HEK293 (cell line): ENCODE measurements at regions not wholly inside any gene's neighbourhood (a gene's known extent, or its start where the extent isn't known, plus 50 kb on each side); places are given as distances from the start of the nearest gene placed in this dataset.

ENCODE experiments used
- CTCF ChIA-PET: fragments of 350-600 bp; formaldehyde crosslinking; extraction: SDS; loops from one replicate; lab custom pipeline; 2021; ENCODE audit warnings: antibody characterized with exemption; lab: Yijun Ruan, JAX
- POLR2A ChIA-PET: fragments of 300-600 bp; formaldehyde crosslinking; extraction: SDS; loops from one replicate; lab custom pipeline; 2020; ENCODE audit warnings: antibody characterized with exemption, inconsistent platforms; lab: Yijun Ruan, JAX
- H3K27ac ChIP-seq: fragments of 200-500 bp; sonication (Bioruptor generic); 2 replicates; pipeline ENCODE4 v1.5.1; 2014; ENCODE audit warnings: low read depth, low read length, control low read depth, inconsistent platforms; ENCODE audit errors: extremely low read depth
- H3K36me3 ChIP-seq, 2 experiments: fragments of 200-500 bp in 1 of 2; sonication (Bioruptor generic) in 1 of 2; 1 replicate in 1 of 2; 2 replicates in 1 of 2; pipeline ENCODE4 v1.5.1; 2014 to 2017; ENCODE audit warnings: inconsistent platforms in 2 of 2, low read length in 2 of 2; ENCODE audit not compliant: control insufficient read depth in 2 of 2, insufficient read depth in 1 of 2
- H3K4me1 ChIP-seq: fragments of 200-500 bp; sonication (Bioruptor generic); 2 replicates; pipeline ENCODE4 v1.5.1; 2014; ENCODE audit warnings: mild to moderate bottlenecking, low read length, inconsistent platforms; ENCODE audit not compliant: control insufficient read depth, insufficient read depth
- H3K4me3 ChIP-seq: 2 replicates; pipeline ENCODE4 v1.5.1; 2011; ENCODE audit warnings: low read depth, mild to moderate bottlenecking, control low read depth, low read length, moderate library complexity
- H3K9me3 ChIP-seq: fragments of 200-500 bp; sonication (Bioruptor generic); 2 replicates; pipeline ENCODE4 v1.5.1; 2014; ENCODE audit warnings: low read depth, low read length, inconsistent platforms; ENCODE audit not compliant: control insufficient read depth, insufficient read depth
- CTCF ChIP-seq: fragments of 450-650 bp; formaldehyde crosslinking; IDR thresholded peaks from 2 replicates; pipeline ENCODE4 v1.5.1; 2016; ENCODE audit warnings: missing biosample characterization, missing genetic modification characterization
- HOXA7 ChIP-seq: sonication (generic); formaldehyde crosslinking; IDR thresholded peaks from 2 replicates; pipeline ENCODE4 v1.8.1; 2022; ENCODE audit warnings: missing genetic modification reagents, borderline replicate concordance
- HOXC10 ChIP-seq: sonication (generic); formaldehyde crosslinking; IDR thresholded peaks from 2 replicates; pipeline ENCODE4 v1.8.1; 2023; ENCODE audit warnings: mild to moderate bottlenecking, missing genetic modification reagents
- KLF8 ChIP-seq: fragments of 450-650 bp; formaldehyde crosslinking; IDR thresholded peaks from 2 replicates; pipeline ENCODE4 v1.5.1; 2016; ENCODE audit warnings: missing biosample characterization, missing genetic modification characterization
- PRDM2 ChIP-seq: fragments of 450-650 bp; formaldehyde crosslinking; IDR thresholded peaks from 2 replicates; pipeline ENCODE4 v1.5.1; 2016; ENCODE audit warnings: missing biosample characterization, missing genetic modification characterization, borderline replicate concordance
- TCF7L2 ChIP-seq: IDR thresholded peaks from 2 replicates; pipeline ENCODE4 v1.6.1; 2011; ENCODE audit warnings: low read depth, mild to moderate bottlenecking, inconsistent platforms, low read length, moderate library complexity, borderline replicate concordance
- TRIM28 ChIP-seq: IDR thresholded peaks from 2 replicates; pipeline ENCODE4 v1.6.1; 2011; ENCODE audit warnings: low read length, control low read depth, borderline replicate concordance
- ZBTB49 ChIP-seq: fragments of 450-650 bp; formaldehyde crosslinking; IDR thresholded peaks from 2 replicates; pipeline ENCODE4 v1.5.1; 2016; ENCODE audit warnings: missing biosample characterization, missing genetic modification characterization, low read depth
- ZNF157 ChIP-seq: fragments of 450-650 bp; formaldehyde crosslinking; IDR thresholded peaks from 2 replicates; pipeline ENCODE4 v1.5.1; 2016; ENCODE audit warnings: missing biosample characterization, missing genetic modification characterization
- ZNF18 ChIP-seq: fragments of 450-650 bp; formaldehyde crosslinking; IDR thresholded peaks from 2 replicates; pipeline ENCODE4 v1.5.1; 2016; ENCODE audit warnings: missing biosample characterization, missing genetic modification characterization
- ZNF354C ChIP-seq: fragments of 450-650 bp; formaldehyde crosslinking; IDR thresholded peaks from 2 replicates; pipeline ENCODE4 v1.5.1; 2016; ENCODE audit warnings: missing biosample characterization, missing genetic modification characterization, low read depth, borderline replicate concordance
- ZNF366 ChIP-seq: fragments of 450-650 bp; formaldehyde crosslinking; conservative IDR thresholded peaks from 2 replicates; pipeline ENCODE4 v1.5.1; 2016; ENCODE audit warnings: missing biosample characterization, missing genetic modification characterization
- ZNF433 ChIP-seq: fragments of 450-650 bp; formaldehyde crosslinking; IDR thresholded peaks from 2 replicates; pipeline ENCODE4 v1.5.1; 2016; ENCODE audit warnings: missing biosample characterization, missing genetic modification characterization, low read depth
- ZNF514 ChIP-seq: fragments of 450-650 bp; formaldehyde crosslinking; IDR thresholded peaks from 2 replicates; pipeline ENCODE4 v1.5.1; 2016; ENCODE audit warnings: missing biosample characterization, missing genetic modification characterization
- ZNF529 ChIP-seq: fragments of 450-650 bp; formaldehyde crosslinking; IDR thresholded peaks from 2 replicates; pipeline ENCODE4 v1.5.1; 2017; ENCODE audit warnings: missing genetic modification characterization, missing biosample characterization; ENCODE audit not compliant: insufficient replicate concordance
- ZNF558 ChIP-seq: fragments of 450-650 bp; formaldehyde crosslinking; IDR thresholded peaks from 2 replicates; pipeline ENCODE4 v1.5.1; 2016; ENCODE audit warnings: missing biosample characterization, missing genetic modification characterization
- ZNF658 ChIP-seq: fragments of 450-650 bp; formaldehyde crosslinking; IDR thresholded peaks from 2 replicates; pipeline ENCODE4; 2016; ENCODE audit warnings: missing biosample characterization, missing genetic modification characterization
- ZNF704 ChIP-seq: fragments of 450-650 bp; formaldehyde crosslinking; IDR thresholded peaks from 2 replicates; pipeline ENCODE4 v1.5.1; 2016; ENCODE audit warnings: missing biosample characterization, missing genetic modification characterization
- ZNF747 ChIP-seq: fragments of 450-650 bp; formaldehyde crosslinking; IDR thresholded peaks from 2 replicates; pipeline ENCODE4 v1.5.1; 2016; ENCODE audit warnings: missing biosample characterization, missing genetic modification characterization
- ZSCAN30 ChIP-seq: fragments of 450-650 bp; IDR thresholded peaks from 2 replicates; pipeline ENCODE4 v1.5.1; 2018; ENCODE audit warnings: missing biosample characterization, mild to moderate bottlenecking, missing genetic modification characterization, moderate library complexity

- no peak overlapping the region for H3K4me3 ChIP-seq
- H3K4me1 ChIP-seq, result no peaks in the 10 kb centered on the region
- TF ChIP-seq ZNF558 (tag by site-specific recombination) (no peak), ZNF747 (tag by site-specific recombination) (no peak), ZNF366 (tag by site-specific recombination) (no peak), ZSCAN30 (tag by site-specific recombination) (no peak), ZNF658 (no peak), ZNF704 (tag by site-specific recombination) (no peak), ZNF529 (tag by site-specific recombination) (no peak), CTCF (no peak), HOXC10 (CRISPR knock-in tag) (no peak), TRIM28 (no peak), ZBTB49 (tag by site-specific recombination) (no peak), HOXA7 (CRISPR knock-in tag) (no peak), ZNF514 (tag by site-specific recombination) (no peak)
- no peaks in the 10 kb centered on the region for H3K9me3 ChIP-seq
- ChIA-PET CTCF (no interaction called here), POLR2A (no interaction called here)
- H3K36me3 ChIP-seq, result no peaks in the 10 kb centered on the region
- H3K27ac ChIP-seq, result no peak overlapping the region
Measured at GRCh38 chr12:79998554-79998953, 63.7 kb upstream of the PPP1R12A start.

GRCh38 chr12:79997096-79997791 is 62.3 kb upstream of the PPP1R12A start:
- H3K36me3 ChIP-seq, result no peaks in the 10 kb centered on the region
- no peaks in the 10 kb centered on the region for H3K4me1 ChIP-seq
- H3K9me3 ChIP-seq, result no peaks in the 10 kb centered on the region
- H3K27ac ChIP-seq, result no peak overlapping the region
- no peak overlapping the region for H3K4me3 ChIP-seq
- ChIA-PET POLR2A (no interaction called here), CTCF (no interaction called here)
- no peak for TF ChIP-seq CTCF
- no peak for TF ChIP-seq KLF8 (tag by site-specific recombination)
- no peak for TF ChIP-seq ZNF433 (tag by site-specific recombination)
- no peak for TF ChIP-seq TCF7L2
- TF ChIP-seq ZNF354C (tag by site-specific recombination), result no peak
- TF ChIP-seq ZNF157 (tag by site-specific recombination), result no peak
- TF ChIP-seq PRDM2 (tag by site-specific recombination), result no peak
- TF ChIP-seq ZNF18 (tag by site-specific recombination), result no peak
